Thyroid gland (tissue), 4 donors: ENCODE measurements at regions not wholly inside any gene's neighbourhood (a gene's known extent, or its start where the extent isn't known, plus 50 kb on each side); places are given as distances from the start of the nearest gene placed in this dataset.

Experiments
- POLR2A ChIP-seq, 2 donors: fragments of 450-650 bp; IDR thresholded peaks; one replicate each; pipeline ENCODE4 v1.6.1; 2017; ENCODE audit warnings: antibody characterized with exemption in 2 of 2, mild to moderate bottlenecking in 2 of 2, moderate library complexity in 1 of 2
- TF ChIP-seq, protein P1 (sequence below), 6 experiments: fragments of 200-600 bp in 3 of 6; fragments of 450-650 bp in 3 of 6; sonication (generic) in 3 of 6; IDR thresholded peaks; one replicate each; pipeline ENCODE4 v1.5.1; 2016 to 2019; ENCODE audit warnings: antibody characterized with exemption in 6 of 6, mild to moderate bottlenecking in 2 of 6, inconsistent platforms in 1 of 6, moderate library complexity in 1 of 6

DNA sequence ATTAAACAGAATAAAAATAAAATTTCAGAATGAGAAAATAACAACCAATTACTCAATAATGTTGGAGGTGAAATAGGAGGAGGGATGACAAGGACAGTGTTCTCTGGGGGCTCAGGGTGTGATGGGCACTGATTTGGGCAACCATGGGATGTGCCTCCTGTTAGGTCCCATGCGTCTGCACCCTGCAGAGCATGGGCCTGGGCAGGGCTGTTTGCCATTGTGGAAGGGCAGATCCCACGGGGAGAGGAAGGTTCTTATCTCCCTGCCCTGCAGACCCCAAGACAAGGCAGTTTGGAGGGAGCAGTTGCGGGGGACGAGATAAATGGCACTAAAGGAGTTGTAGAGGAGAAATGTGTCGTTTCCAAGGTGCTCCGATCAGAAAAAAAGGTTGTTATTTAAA lies 206.3 kb downstream of the THBS2 start:
- TF ChIP-seq, protein P1, sequence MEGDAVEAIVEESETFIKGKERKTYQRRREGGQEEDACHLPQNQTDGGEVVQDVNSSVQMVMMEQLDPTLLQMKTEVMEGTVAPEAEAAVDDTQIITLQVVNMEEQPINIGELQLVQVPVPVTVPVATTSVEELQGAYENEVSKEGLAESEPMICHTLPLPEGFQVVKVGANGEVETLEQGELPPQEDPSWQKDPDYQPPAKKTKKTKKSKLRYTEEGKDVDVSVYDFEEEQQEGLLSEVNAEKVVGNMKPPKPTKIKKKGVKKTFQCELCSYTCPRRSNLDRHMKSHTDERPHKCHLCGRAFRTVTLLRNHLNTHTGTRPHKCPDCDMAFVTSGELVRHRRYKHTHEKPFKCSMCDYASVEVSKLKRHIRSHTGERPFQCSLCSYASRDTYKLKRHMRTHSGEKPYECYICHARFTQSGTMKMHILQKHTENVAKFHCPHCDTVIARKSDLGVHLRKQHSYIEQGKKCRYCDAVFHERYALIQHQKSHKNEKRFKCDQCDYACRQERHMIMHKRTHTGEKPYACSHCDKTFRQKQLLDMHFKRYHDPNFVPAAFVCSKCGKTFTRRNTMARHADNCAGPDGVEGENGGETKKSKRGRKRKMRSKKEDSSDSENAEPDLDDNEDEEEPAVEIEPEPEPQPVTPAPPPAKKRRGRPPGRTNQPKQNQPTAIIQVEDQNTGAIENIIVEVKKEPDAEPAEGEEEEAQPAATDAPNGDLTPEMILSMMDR (IDR thresholded peaks at IDR 0.05): no peak
- TF ChIP-seq POLR2A (IDR thresholded peaks at IDR 0.05): no peak
